ENCODE measurements at regions not wholly inside any gene's neighbourhood (a gene's known extent, or its start where the extent isn't known, plus 50 kb on each side); places are given as distances from the start of the nearest gene placed in this dataset.
"Not testable (repeated sequence)": the region's sequence is repeated elsewhere in the genome, so short reads cannot be mapped to it uniquely, and the experiment has no call there.

DNA sequence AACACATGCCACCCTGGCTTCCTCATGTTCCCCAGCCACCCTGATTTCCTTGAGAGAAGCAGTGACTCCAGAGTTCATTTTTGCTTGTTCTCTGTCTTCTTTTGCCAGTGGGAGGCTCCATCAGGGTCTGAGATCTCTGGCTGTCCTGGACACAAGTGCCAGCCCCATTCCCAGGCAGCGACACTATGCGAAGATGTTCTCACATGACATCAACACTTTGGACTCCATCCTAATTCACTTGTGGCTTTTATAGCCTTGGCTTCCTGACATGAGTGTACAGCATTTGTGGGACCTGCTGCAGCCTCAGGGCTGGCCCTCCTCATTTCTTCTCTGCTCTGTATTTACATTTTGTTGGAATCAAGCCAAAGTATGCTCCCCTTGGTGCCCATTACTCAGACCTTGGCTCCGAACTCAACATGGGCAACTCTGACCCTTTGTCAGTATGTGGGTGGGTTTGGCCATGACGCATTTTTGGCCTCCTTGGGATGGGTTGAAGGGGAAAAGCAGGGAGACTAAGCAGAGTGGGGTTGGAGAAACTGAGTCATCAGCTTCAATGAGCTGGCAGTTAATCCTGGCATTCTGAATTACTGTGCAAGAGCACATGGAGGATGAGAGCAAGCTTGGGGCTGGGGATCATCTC, 119.0 kb upstream of the EEF2KMT start:
- CTCF ChIA-PET = no interaction called here
- BruUV-seq (replicated peaks) = no TSS peak
- intact Hi-C loops (cut with micrococcal nuclease) = no loop called here
- Histone ChIP-seq H3K4me1 (ENCODE audit: insufficient read depth, low read length) (no peaks in the 10 kb centered on the region), H3K27ac (ENCODE audit: low read length) (no peak overlapping the region), H3K36me3 (ENCODE audit: low read depth, low read length) (no peaks in the 10 kb centered on the region), H3K9me3 (ENCODE audit: low read length) (no peaks in the 10 kb centered on the region), H3K9me2 (replicated peaks; ENCODE audit: low read length) (no peaks in the 10 kb centered on the region), H4K20me1 (ENCODE audit: low read length) (no peaks in the 10 kb centered on the region), H3K27me3 (ENCODE audit: low read length) (no peaks in the 10 kb centered on the region), H3K4me2 (ENCODE audit: low read length) (no peak overlapping the region), H3K4me3 (ENCODE audit: low read length) (no peak overlapping the region), H3K79me2 (ENCODE audit: low read length) (no peaks in the 10 kb centered on the region), H3K9ac (ENCODE audit: low read length) (no peak overlapping the region), H3F3A (ENCODE audit: low read length, unreplicated experiment) (no peaks in the 10 kb centered on the region), H2AFZ (ENCODE audit: low read length) (no peak overlapping the region)
- ATAC-seq (no peak), DNase-seq (no peak)
- POLR2A ChIA-PET (ENCODE audit: unreplicated experiment) = no interaction called here
- TF ChIP-seq EZH2phosphoT487 (IDR thresholded peaks at IDR 0.05; ENCODE audit: borderline replicate concordance, low read length) (no peak), EZH2 (IDR thresholded peaks at IDR 0.05; ENCODE audit: low read length, unreplicated experiment) (no peak)
- TF ChIP-seq, protein P1, sequence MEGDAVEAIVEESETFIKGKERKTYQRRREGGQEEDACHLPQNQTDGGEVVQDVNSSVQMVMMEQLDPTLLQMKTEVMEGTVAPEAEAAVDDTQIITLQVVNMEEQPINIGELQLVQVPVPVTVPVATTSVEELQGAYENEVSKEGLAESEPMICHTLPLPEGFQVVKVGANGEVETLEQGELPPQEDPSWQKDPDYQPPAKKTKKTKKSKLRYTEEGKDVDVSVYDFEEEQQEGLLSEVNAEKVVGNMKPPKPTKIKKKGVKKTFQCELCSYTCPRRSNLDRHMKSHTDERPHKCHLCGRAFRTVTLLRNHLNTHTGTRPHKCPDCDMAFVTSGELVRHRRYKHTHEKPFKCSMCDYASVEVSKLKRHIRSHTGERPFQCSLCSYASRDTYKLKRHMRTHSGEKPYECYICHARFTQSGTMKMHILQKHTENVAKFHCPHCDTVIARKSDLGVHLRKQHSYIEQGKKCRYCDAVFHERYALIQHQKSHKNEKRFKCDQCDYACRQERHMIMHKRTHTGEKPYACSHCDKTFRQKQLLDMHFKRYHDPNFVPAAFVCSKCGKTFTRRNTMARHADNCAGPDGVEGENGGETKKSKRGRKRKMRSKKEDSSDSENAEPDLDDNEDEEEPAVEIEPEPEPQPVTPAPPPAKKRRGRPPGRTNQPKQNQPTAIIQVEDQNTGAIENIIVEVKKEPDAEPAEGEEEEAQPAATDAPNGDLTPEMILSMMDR (conservative IDR thresholded peaks at IDR 0.05; ENCODE audit: low read depth, low read length) = no peak

DNA sequence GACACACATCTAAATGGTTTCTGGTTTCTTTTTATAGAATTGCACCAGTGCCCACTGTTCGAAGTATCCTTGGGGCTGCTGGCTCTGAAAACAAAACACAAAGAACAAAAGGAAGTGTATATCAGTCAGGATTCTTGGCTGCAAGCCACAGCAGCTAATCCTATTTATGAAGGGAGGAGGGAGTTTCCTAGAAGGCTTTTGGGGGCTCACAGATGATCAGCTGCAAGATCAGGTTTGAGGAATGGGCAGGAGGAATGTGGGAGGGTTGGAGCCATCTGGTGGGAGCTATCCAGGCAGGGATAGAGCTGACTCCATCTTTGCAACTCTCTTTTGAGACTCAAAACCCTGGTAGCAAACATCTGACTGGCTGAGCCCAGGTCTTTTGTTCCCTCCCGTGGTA, 118.3 kb upstream of the EEF2KMT start:
- ChIA-PET POLR2A (ENCODE audit: unreplicated experiment) (no interaction called here), CTCF (no interaction called here)
- Histone ChIP-seq H3K27ac (ENCODE audit: low read length) (no peak overlapping the region), H3K9me2 (replicated peaks; ENCODE audit: low read length) (no peaks in the 10 kb centered on the region), H3K27me3 (ENCODE audit: low read length) (no peaks in the 10 kb centered on the region), H3F3A (ENCODE audit: low read length, unreplicated experiment) (no peaks in the 10 kb centered on the region), H3K4me2 (ENCODE audit: low read length) (no peak overlapping the region), H3K9ac (ENCODE audit: low read length) (no peak overlapping the region), H4K20me1 (ENCODE audit: low read length) (no peaks in the 10 kb centered on the region), H3K79me2 (ENCODE audit: low read length) (no peaks in the 10 kb centered on the region), H3K4me3 (ENCODE audit: low read length) (no peak overlapping the region), H3K9me3 (ENCODE audit: low read length) (no peaks in the 10 kb centered on the region), H3K36me3 (ENCODE audit: low read depth, low read length) (no peaks in the 10 kb centered on the region), H2AFZ (ENCODE audit: low read length) (no peak overlapping the region), H3K4me1 (ENCODE audit: insufficient read depth, low read length) (no peaks in the 10 kb centered on the region)
- ATAC-seq (no peak), DNase-seq (no peak)
- TF ChIP-seq EZH2phosphoT487 (IDR thresholded peaks at IDR 0.05; ENCODE audit: borderline replicate concordance, low read length) (no peak), EZH2 (IDR thresholded peaks at IDR 0.05; ENCODE audit: low read length, unreplicated experiment) (no peak)
- TF ChIP-seq, protein P1 (conservative IDR thresholded peaks at IDR 0.05; ENCODE audit: low read depth, low read length) = no peak
- no TSS peak for BruUV-seq (replicated peaks)
- intact Hi-C loops (cut with micrococcal nuclease) = no loop called here

DNA sequence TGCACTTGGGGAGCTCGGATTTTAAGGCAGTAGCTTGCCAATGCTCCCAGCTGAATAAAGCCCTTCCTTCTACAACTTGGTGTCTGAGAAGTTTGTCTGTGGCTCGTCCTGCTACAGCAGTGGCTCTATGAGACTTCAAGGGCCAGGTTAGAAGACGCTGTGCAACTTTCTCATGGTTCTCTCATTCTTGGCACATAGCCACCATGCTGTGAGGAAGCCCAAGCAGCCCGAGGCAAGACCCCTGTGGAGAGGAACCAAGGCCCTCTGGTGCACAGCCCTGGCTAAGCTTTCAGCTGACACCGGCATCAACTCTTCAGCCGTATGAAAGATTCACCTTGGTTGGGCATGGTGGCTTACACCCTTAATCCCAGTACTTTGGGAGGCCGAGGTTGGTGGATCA, 116.9 kb upstream of the EEF2KMT start:
- ChIA-PET POLR2A (ENCODE audit: unreplicated experiment) (no interaction called here), CTCF (no interaction called here)
- DNase-seq = no peak
- no peaks in the 10 kb centered on the region for H3F3A ChIP-seq (ENCODE audit: low read length, unreplicated experiment)
- ATAC-seq = no peak
- H3K4me3 ChIP-seq (ENCODE audit: low read length) = no peak overlapping the region
- H3K36me3 ChIP-seq (ENCODE audit: low read depth, low read length) = no peaks in the 10 kb centered on the region
- BruUV-seq (replicated peaks) = no TSS peak
- no peaks in the 10 kb centered on the region for H3K4me1 ChIP-seq (ENCODE audit: insufficient read depth, low read length)
- TF ChIP-seq, protein P1 (conservative IDR thresholded peaks at IDR 0.05; ENCODE audit: low read depth, low read length) = no peak
- TF ChIP-seq EZH2phosphoT487 (IDR thresholded peaks at IDR 0.05; ENCODE audit: borderline replicate concordance, low read length) = no peak
- no peak for TF ChIP-seq EZH2 (IDR thresholded peaks at IDR 0.05; ENCODE audit: low read length, unreplicated experiment)
- no peaks in the 10 kb centered on the region for H3K79me2 ChIP-seq (ENCODE audit: low read length)
- H4K20me1 ChIP-seq (ENCODE audit: low read length) = no peaks in the 10 kb centered on the region
- no peak overlapping the region for H3K27ac ChIP-seq (ENCODE audit: low read length)
- H3K27me3 ChIP-seq (ENCODE audit: low read length) = no peaks in the 10 kb centered on the region
- H3K9ac ChIP-seq (ENCODE audit: low read length) = no peak overlapping the region
- no peak overlapping the region for H2AFZ ChIP-seq (ENCODE audit: low read length)
- H3K4me2 ChIP-seq (ENCODE audit: low read length) = no peak overlapping the region
- intact Hi-C loops (cut with micrococcal nuclease) = no loop called here
- H3K9me3 ChIP-seq (ENCODE audit: low read length) = no peaks in the 10 kb centered on the region
- H3K9me2 ChIP-seq (replicated peaks; ENCODE audit: low read length) = no peaks in the 10 kb centered on the region

DNA sequence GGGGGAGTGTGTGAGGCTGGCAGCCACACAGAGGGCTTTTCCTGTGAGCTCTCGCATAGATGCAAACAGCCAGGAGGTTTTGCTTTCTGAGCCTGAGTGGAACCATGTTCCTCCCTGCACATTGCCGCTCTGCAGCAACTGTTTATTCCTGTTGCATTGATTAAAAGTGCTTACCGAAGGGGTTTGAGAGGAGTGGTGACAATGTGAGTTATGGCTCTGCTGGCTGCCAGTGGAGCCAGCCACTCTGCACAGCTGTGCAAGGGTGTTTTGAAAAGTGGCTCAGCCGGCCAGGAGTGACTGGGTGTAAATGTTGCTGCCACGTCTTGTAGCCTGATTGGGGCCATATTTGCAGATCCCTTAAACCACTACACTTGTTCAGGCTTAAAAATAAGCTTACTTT, 114.9 kb upstream of the EEF2KMT start:
- H4K20me1 ChIP-seq (ENCODE audit: low read length); CTCF ChIA-PET; H3K9me2 ChIP-seq (replicated peaks; ENCODE audit: low read length); H3K4me1 ChIP-seq (ENCODE audit: insufficient read depth, low read length); DNase-seq; BruUV-seq (replicated peaks); POLR2A ChIA-PET (ENCODE audit: unreplicated experiment); ATAC-seq; H3K9ac ChIP-seq (ENCODE audit: low read length); H3K9me3 ChIP-seq (ENCODE audit: low read length); H2AFZ ChIP-seq (ENCODE audit: low read length); H3K4me2 ChIP-seq (ENCODE audit: low read length); H3K27me3 ChIP-seq (ENCODE audit: low read length); H3K79me2 ChIP-seq (ENCODE audit: low read length); H3F3A ChIP-seq (ENCODE audit: low read length, unreplicated experiment); intact Hi-C loops (cut with micrococcal nuclease); H3K27ac ChIP-seq (ENCODE audit: low read length); H3K36me3 ChIP-seq (ENCODE audit: low read depth, low read length); H3K4me3 ChIP-seq (ENCODE audit: low read length): not testable (repeated sequence)
